Astrocyte of the spinal cord (primary cell): ENCODE measurements at regions not wholly inside any gene's neighbourhood (a gene's known extent, or its start where the extent isn't known, plus 50 kb on each side); places are given as distances from the start of the nearest gene placed in this dataset.
"Not testable (repeated sequence)": the region's sequence is repeated elsewhere in the genome, so short reads cannot be mapped to it uniquely, and the experiment has no call there.

Experiments
- DNase-seq: peaks from one replicate; pipeline ENCODE4 v3.0.0; 2011; ENCODE audit warnings: low read depth, low spot score
- H3K4me3 ChIP-seq: 2 replicates; pipeline ENCODE4 v1.5.1; 2011; ENCODE audit warnings: low read depth, mild to moderate bottlenecking, low read length, moderate library complexity
- CTCF ChIP-seq: IDR thresholded peaks from 2 replicates; pipeline ENCODE4 v1.5.1; 2012; ENCODE audit warnings: low read depth, mild to moderate bottlenecking, low read length, inconsistent platforms
- in situ Hi-C: cut with HindIII; loops from 2 replicates; pipeline ENCODE4 v1.10.0; 2017; ENCODE audit warnings: low sequenced_read_pairs

- no peak for TF ChIP-seq CTCF
- in situ Hi-C loops = no loop called here
- DNase-seq = peak; percentile 15
- H3K4me3 ChIP-seq = no peak overlapping the region
Measured at GRCh38 chr7:106757846-106758245, 96.9 kb upstream of the CCDC71L start.

GRCh38 chr7:106762845-106763244 lies 101.9 kb upstream of the CCDC71L start:
- H3K4me3 ChIP-seq, in situ Hi-C loops, DNase-seq: not testable (repeated sequence)

- TF ChIP-seq CTCF = no peak
- in situ Hi-C loops = no loop called here
- H3K4me3 ChIP-seq = no peak overlapping the region
- no peak for DNase-seq
Measured at GRCh38 chr7:106763717-106764116, 101.4 kb upstream of the PIK3CG start.

- DNase-seq = no peak
- in situ Hi-C loops = no loop called here
- no peak overlapping the region for H3K4me3 ChIP-seq
- TF ChIP-seq CTCF = no peak
Measured at GRCh38 chr7:106765727-106766355, 99.2 kb upstream of the PIK3CG start.

- H3K4me3 ChIP-seq = no peak overlapping the region
- DNase-seq = no peak
- in situ Hi-C loops = no loop called here
- TF ChIP-seq CTCF = no peak
Measured at GRCh38 chr7:106766551-106766950, 98.5 kb upstream of the PIK3CG start.

GRCh38 chr7:106767078-106767477 lies 98.0 kb upstream of the PIK3CG start:
- no peak overlapping the region for H3K4me3 ChIP-seq
- no peak for TF ChIP-seq CTCF
- peak; percentile 31 for DNase-seq
- in situ Hi-C loops = no loop called here

GRCh38 chr7:106767498-106768323 lies 97.4 kb upstream of the PIK3CG start:
- no peak overlapping the region for H3K4me3 ChIP-seq
- in situ Hi-C loops = no loop called here
- no peak for TF ChIP-seq CTCF
- DNase-seq = peak; percentile 56
